GM21367 (cell line): ENCODE measurements at regions not wholly inside any gene's neighbourhood (a gene's known extent, or its start where the extent isn't known, plus 50 kb on each side); places are given as distances from the start of the nearest gene placed in this dataset.
"Not testable (repeated sequence)": the region's sequence is repeated elsewhere in the genome, so short reads cannot be mapped to it uniquely, and the experiment has no call there.

Source experiments
- ATAC-seq: cut with Tn5 transposase; IDR thresholded peaks from one replicate; pipeline ENCODE4 v1.9.1; 2021; ENCODE audit not compliant: unreplicated experiment

GRCh38 chr11:43067681-43068080, 244.1 kb upstream of the API5 start:
- ATAC-seq, result no peak

- no peak for ATAC-seq
These were observed 240.5 kb upstream of the API5 start for GRCh38 chr11:43071338-43071737.

- no peak for ATAC-seq
These were observed 239.7 kb upstream of the API5 start for GRCh38 chr11:43072096-43072495.

- ATAC-seq, result no peak
These were observed 238.9 kb upstream of the API5 start for GRCh38 chr11:43072911-43073310.

GRCh38 chr11:43074810-43075209, 237.0 kb upstream of the API5 start:
- ATAC-seq, result no peak

- ATAC-seq, result no peak
These were observed 210.7 kb upstream of the API5 start for GRCh38 chr11:43101113-43101512.

- ATAC-seq, result no peak
These were observed 195.7 kb upstream of the API5 start for GRCh38 chr11:43116071-43116470.

GRCh38 chr11:43119275-43119970, 192.4 kb upstream of the API5 start:
- no peak for ATAC-seq

GRCh38 chr11:43122546-43122945, 189.2 kb upstream of the API5 start:
- ATAC-seq, result no peak

- ATAC-seq, result no peak
These were observed 188.4 kb upstream of the API5 start for GRCh38 chr11:43123443-43123842.

- no peak for ATAC-seq
These were observed 187.4 kb upstream of the API5 start for GRCh38 chr11:43124272-43124935.

- ATAC-seq, result no peak
These were observed 182.5 kb upstream of the API5 start for GRCh38 chr11:43129329-43129728.

GRCh38 chr11:43130616-43131015, 181.2 kb upstream of the API5 start:
- no peak for ATAC-seq

- peak; percentile 55 for ATAC-seq
These were observed 175.7 kb upstream of the API5 start for GRCh38 chr11:43135966-43136534.

- ATAC-seq, result no peak
These were observed 173.1 kb upstream of the API5 start for GRCh38 chr11:43138621-43139140.

GRCh38 chr11:43145653-43146052, 166.1 kb upstream of the API5 start:
- peak; percentile 93 for ATAC-seq

- ATAC-seq, result no peak
These were observed 161.1 kb upstream of the API5 start for GRCh38 chr11:43150697-43151096.

GRCh38 chr11:43164831-43165230, 147.0 kb upstream of the API5 start:
- no peak for ATAC-seq

- ATAC-seq, result not testable (repeated sequence)
These were observed 146.4 kb upstream of the API5 start for GRCh38 chr11:43165393-43165792.

- ATAC-seq, result not testable (repeated sequence)
These were observed 143.6 kb upstream of the API5 start for GRCh38 chr11:43168241-43168640.

- ATAC-seq, result no peak
These were observed 139.3 kb upstream of the API5 start for GRCh38 chr11:43172477-43172876.

GRCh38 chr11:43177975-43178374, 133.8 kb upstream of the API5 start:
- ATAC-seq, result no peak
